Neuronal stem cell (in vitro differentiated cells): ENCODE measurements at regions not wholly inside any gene's neighbourhood (a gene's known extent, or its start where the extent isn't known, plus 50 kb on each side); places are given as distances from the start of the nearest gene placed in this dataset.

ENCODE experiments used
- DNase-seq: peaks from one replicate; pipeline ENCODE4 v3.0.0-alpha.2; 2013; ENCODE audit warnings: low spot score
- H2AFZ ChIP-seq: one replicate; pipeline ENCODE4 v1.6.1; 2013; ENCODE audit warnings: mild to moderate bottlenecking, low read length, inconsistent platforms
- H2AK5ac ChIP-seq: 2 replicates; pipeline ENCODE4 v1.6.1; 2013; ENCODE audit warnings: low read depth, mild to moderate bottlenecking, inconsistent platforms, low read length, moderate library complexity, mixed read lengths
- H2BK120ac ChIP-seq: 2 replicates; pipeline ENCODE4 v1.6.1; 2013; ENCODE audit warnings: low read depth, mild to moderate bottlenecking, inconsistent platforms, low read length, moderate library complexity, mixed read lengths
- H2BK12ac ChIP-seq: one replicate; pipeline ENCODE4 v1.6.1; 2013; ENCODE audit warnings: low read length, inconsistent platforms
- H2BK15ac ChIP-seq: 2 replicates; pipeline ENCODE4 v1.6.1; 2013; ENCODE audit warnings: mild to moderate bottlenecking, low read length, inconsistent platforms, mixed read lengths
- H2BK5ac ChIP-seq: one replicate; pipeline ENCODE4 v1.6.1; 2013; ENCODE audit warnings: inconsistent platforms, mild to moderate bottlenecking, low read length, moderate library complexity
- H3K14ac ChIP-seq: one replicate; pipeline ENCODE4 v1.6.1; 2013; ENCODE audit warnings: low read length, inconsistent platforms
- H3K18ac ChIP-seq: 2 replicates; pipeline ENCODE4 v1.6.1; 2013; ENCODE audit warnings: low read length, inconsistent platforms
- H3K23ac ChIP-seq: 2 replicates; pipeline ENCODE4 v1.6.1; 2013; ENCODE audit warnings: low read depth, mild to moderate bottlenecking, mixed read lengths, low read length, inconsistent platforms; ENCODE audit not compliant: poor library complexity
- H3K27ac ChIP-seq: replicated peaks from 3 replicates; pipeline ENCODE4 v1.5.1; 2013; ENCODE audit warnings: low read length, inconsistent platforms
- H3K27me3 ChIP-seq, 3 experiments: 2 replicates each; pipeline ENCODE4 v1.6.1; 2013; ENCODE audit warnings: low read length in 3 of 3, mild to moderate bottlenecking in 2 of 3, inconsistent platforms in 1 of 3, low read depth in 1 of 3, mixed read lengths in 1 of 3, moderate library complexity in 1 of 3; ENCODE audit not compliant: control insufficient read depth in 3 of 3, insufficient read depth in 3 of 3
- H3K36me3 ChIP-seq, 2 donors: replicated peaks in 1 of 2; 2 replicates each; pipeline ENCODE4 v1.6.1; 2013; ENCODE audit warnings: low read length in 2 of 2; ENCODE audit not compliant: control insufficient read depth in 2 of 2, insufficient read depth in 2 of 2
- H3K4ac ChIP-seq: 2 replicates; pipeline ENCODE4 v1.6.1; 2013; ENCODE audit warnings: inconsistent platforms, mild to moderate bottlenecking, low read length, moderate library complexity
- H3K4me1 ChIP-seq, 2 donors: 1 replicate in 1 of 2; 2 replicates in 1 of 2; pipeline ENCODE4 v1.6.1; 2013; ENCODE audit warnings: low read length in 2 of 2, low read depth in 1 of 2; ENCODE audit not compliant: control insufficient read depth in 2 of 2, insufficient read depth in 1 of 2
- H3K4me2 ChIP-seq: one replicate; pipeline ENCODE4 v1.6.1; 2013; ENCODE audit warnings: mild to moderate bottlenecking, low read length, inconsistent platforms; ENCODE audit not compliant: insufficient read depth, poor library complexity, severe bottlenecking
- H3K4me3 ChIP-seq, 2 donors: 2 replicates each; pipeline ENCODE4 v1.5.1; 2013; ENCODE audit warnings: low read length in 2 of 2, mild to moderate bottlenecking in 2 of 2, inconsistent platforms in 1 of 2, moderate library complexity in 1 of 2
- H3K79me1 ChIP-seq: one replicate; pipeline ENCODE4 v1.6.1; 2013; ENCODE audit warnings: low read depth, mild to moderate bottlenecking, inconsistent platforms, low read length, moderate library complexity
- H3K9ac ChIP-seq: one replicate; pipeline ENCODE4 v1.6.1; 2013; ENCODE audit warnings: mild to moderate bottlenecking, low read depth, low read length, inconsistent platforms; ENCODE audit not compliant: poor library complexity
- H3K9me3 ChIP-seq, 2 donors: replicated peaks in 1 of 2; 2 replicates each; pipeline versions ENCODE3 to v1.6.1; 2013; ENCODE audit warnings: low read length in 2 of 2, mild to moderate bottlenecking in 2 of 2, inconsistent platforms in 1 of 2, low read depth in 1 of 2, mixed read lengths in 1 of 2, moderate library complexity in 1 of 2; ENCODE audit not compliant: control insufficient read depth in 2 of 2, insufficient read depth in 1 of 2
- H4K8ac ChIP-seq: one replicate; pipeline ENCODE4 v1.6.1; 2013; ENCODE audit warnings: low read depth, mild to moderate bottlenecking, inconsistent platforms, low read length, moderate library complexity
- H4K91ac ChIP-seq: one replicate; pipeline ENCODE4 v1.6.1; 2013; ENCODE audit warnings: low read length, low read depth, mild to moderate bottlenecking, inconsistent platforms; ENCODE audit not compliant: poor library complexity
- WGBS, 2 donors: extraction: QIAGEN DNeasy Blood & Tissue Kit; methylation state at CpG; one replicate each; pipeline ENCODE4 v1.1.7; 2013; ENCODE audit warnings: missing lambda C conversion rate in 2 of 2, mixed read lengths in 1 of 2; ENCODE audit not compliant: insufficient read length in 2 of 2, insufficient replicate concordance in 1 of 2; ENCODE audit errors: extremely low coverage in 2 of 2; 5-methylcytosine and 5-hydroxymethylcytosine counted together

- no peak overlapping the region for H4K91ac ChIP-seq
- H2BK15ac ChIP-seq, result peak overlapping the region; percentile 60
- peak overlapping the region; percentile 94 for H3K14ac ChIP-seq
- no peak overlapping the region for H3K23ac ChIP-seq
- no CpG with 5 or more reads among the region's 17 CpGs for WGBS, 2 donors
- peak overlapping the region; percentile 72 for H2BK120ac ChIP-seq
- no peak overlapping the region for H3K27ac ChIP-seq
- H3K27me3 ChIP-seq, result no peaks in the 10 kb centered on the region
- no peak overlapping the region for H3K4ac ChIP-seq
- peak overlapping the region; percentile 95 for H2BK12ac ChIP-seq
- H3K36me3 ChIP-seq, result no peaks in the 10 kb centered on the region
- peak overlapping the region; percentile 96 for H3K18ac ChIP-seq
- H2AFZ ChIP-seq, result no peak overlapping the region
- H2AK5ac ChIP-seq, result peak overlapping the region; percentile 95
- H3K79me1 ChIP-seq, result no peaks in the 10 kb centered on the region
- H3K9ac ChIP-seq, result no peak overlapping the region
- no peak overlapping the region for H3K4me3 ChIP-seq
- peaks cover 21 to 32% of the 10 kb centered on the region in 2 donors for H3K4me1 ChIP-seq
- no peaks in the 10 kb centered on the region for H3K9me3 ChIP-seq
- H3K4me2 ChIP-seq, result no peak overlapping the region
- DNase-seq, result no peak
- H2BK5ac ChIP-seq, result no peak overlapping the region
- no peak overlapping the region for H4K8ac ChIP-seq
These were observed 95.9 kb upstream of the CIBAR2 start for GRCh38 chr16:85208181-85208580.

- H3K4me1 ChIP-seq, result peaks cover 18 to 27% of the 10 kb centered on the region in 2 donors
- H3K9me3 ChIP-seq, result no peaks in the 10 kb centered on the region
- no CpG with 5 or more reads among the region's 38 CpGs for WGBS, 2 donors
- no peak overlapping the region for H2BK12ac ChIP-seq
- H3K4me2 ChIP-seq, result no peak overlapping the region
- H3K79me1 ChIP-seq, result no peaks in the 10 kb centered on the region
- H3K9ac ChIP-seq, result peak overlapping the region; percentile 67
- H3K18ac ChIP-seq, result peak overlapping the region; percentile 71
- DNase-seq, result no peak
- H3K14ac ChIP-seq, result no peak overlapping the region
- H3K4me3 ChIP-seq, result no peak overlapping the region
- no peaks in the 10 kb centered on the region for H3K27me3 ChIP-seq
- H4K91ac ChIP-seq, result no peak overlapping the region
- H2AK5ac ChIP-seq, result peak overlapping the region; percentile 95
- no peak overlapping the region for H3K4ac ChIP-seq
- H2BK120ac ChIP-seq, result no peak overlapping the region
- no peak overlapping the region for H2AFZ ChIP-seq
- no peak overlapping the region for H2BK5ac ChIP-seq
- no peak overlapping the region for H4K8ac ChIP-seq
- H3K36me3 ChIP-seq, result no peaks in the 10 kb centered on the region
- H3K23ac ChIP-seq, result peak overlapping the region; percentile 46
- peak overlapping the region; percentile 60 for H2BK15ac ChIP-seq
- no peak overlapping the region for H3K27ac ChIP-seq
These were observed 96.6 kb upstream of the CIBAR2 start for GRCh38 chr16:85208643-85209520.

GRCh38 chr16:85209526-85210121, 97.4 kb upstream of the CIBAR2 start:
- H3K4me1 ChIP-seq, result peaks cover 18 to 31% of the 10 kb centered on the region in 2 donors

More at GRCh38 chr16:85209526-85210121, 97.4 kb upstream of the CIBAR2 start:
- H3K14ac ChIP-seq, result peak overlapping the region; percentile 33
- no peak for DNase-seq
- no peak overlapping the region for H3K4me2 ChIP-seq
- H2BK15ac ChIP-seq, result no peak overlapping the region
- no peak overlapping the region for H2AFZ ChIP-seq
- no peak overlapping the region for H4K8ac ChIP-seq
- H3K23ac ChIP-seq, result no peak overlapping the region
- H3K4ac ChIP-seq, result no peak overlapping the region
- no peak overlapping the region for H3K4me3 ChIP-seq
- no CpG with 5 or more reads among the region's 17 CpGs for WGBS, 2 donors
- H3K9me3 ChIP-seq, result no peaks in the 10 kb centered on the region
- no peaks in the 10 kb centered on the region for H3K79me1 ChIP-seq
- no peak overlapping the region for H3K27ac ChIP-seq
- peak overlapping the region; percentile 56 for H3K18ac ChIP-seq
- no peak overlapping the region for H4K91ac ChIP-seq
- no peak overlapping the region for H2BK12ac ChIP-seq
- H2AK5ac ChIP-seq, result peak overlapping the region; percentile 12
- no peaks in the 10 kb centered on the region for H3K36me3 ChIP-seq
- H3K9ac ChIP-seq, result no peak overlapping the region
- H2BK5ac ChIP-seq, result no peak overlapping the region
- H2BK120ac ChIP-seq, result no peak overlapping the region
- no peaks in the 10 kb centered on the region for H3K27me3 ChIP-seq
